COLO829 (cell line): ENCODE measurements at regions not wholly inside any gene's neighbourhood (a gene's known extent, or its start where the extent isn't known, plus 50 kb on each side); places are given as distances from the start of the nearest gene placed in this dataset.

Experiments used
- DNase-seq: peaks from one replicate; pipeline ENCODE4 v3.0.0; 2012; ENCODE audit warnings: low spot score

GRCh38 chr20:50286174-50286511, 95.5 kb downstream of the CEBPB start:
- no peak for DNase-seq

DNA sequence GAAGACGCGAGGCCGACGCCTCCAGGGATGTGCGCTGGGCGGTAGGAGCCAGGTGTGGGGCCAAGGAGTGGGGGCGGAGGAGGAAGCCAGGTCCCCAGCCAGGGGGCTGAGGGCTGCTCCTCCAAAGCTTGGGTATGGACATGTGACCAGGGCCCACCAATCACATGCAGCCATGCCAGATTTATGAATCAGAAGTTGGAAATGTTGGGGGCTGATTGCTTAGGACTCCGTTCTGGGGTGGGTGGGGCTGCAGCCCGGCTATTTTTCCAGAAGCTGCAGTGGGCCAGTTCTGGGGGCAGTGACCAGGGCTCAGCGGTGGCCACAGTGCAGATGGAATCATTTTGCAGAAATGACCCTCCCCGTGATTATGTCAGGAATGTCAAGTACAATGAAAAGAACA, 96.0 kb downstream of the CEBPB start:
- DNase-seq, result no peak

- no peak for DNase-seq
Measured at GRCh38 chr20:50287512-50287911, 96.9 kb downstream of the CEBPB start.

DNA sequence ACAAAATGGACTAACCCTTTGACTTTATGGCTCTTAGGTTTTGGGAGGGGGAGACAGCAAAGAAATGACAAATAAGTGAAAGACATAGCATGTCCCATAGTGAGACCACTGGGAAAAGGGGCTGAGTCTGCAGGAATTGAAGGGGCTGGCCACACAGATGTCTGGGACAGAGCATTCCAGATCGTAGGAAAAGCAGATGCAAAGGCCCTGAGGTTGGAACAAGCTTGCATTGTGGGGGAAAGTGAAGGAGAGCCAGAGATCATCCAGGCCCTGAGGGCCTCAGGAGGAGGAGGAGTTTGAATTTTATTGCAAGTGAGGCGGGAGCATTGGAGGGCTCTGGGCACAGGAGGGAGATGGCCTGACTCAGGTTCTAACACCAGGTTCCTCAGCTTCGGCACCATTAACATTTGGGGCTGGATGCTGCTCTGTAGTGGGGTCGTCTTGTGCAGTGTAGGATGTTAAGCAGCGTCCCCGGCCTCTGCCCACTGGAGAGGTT, 97.5 kb downstream of the CEBPB start:
- no peak for DNase-seq

DNA sequence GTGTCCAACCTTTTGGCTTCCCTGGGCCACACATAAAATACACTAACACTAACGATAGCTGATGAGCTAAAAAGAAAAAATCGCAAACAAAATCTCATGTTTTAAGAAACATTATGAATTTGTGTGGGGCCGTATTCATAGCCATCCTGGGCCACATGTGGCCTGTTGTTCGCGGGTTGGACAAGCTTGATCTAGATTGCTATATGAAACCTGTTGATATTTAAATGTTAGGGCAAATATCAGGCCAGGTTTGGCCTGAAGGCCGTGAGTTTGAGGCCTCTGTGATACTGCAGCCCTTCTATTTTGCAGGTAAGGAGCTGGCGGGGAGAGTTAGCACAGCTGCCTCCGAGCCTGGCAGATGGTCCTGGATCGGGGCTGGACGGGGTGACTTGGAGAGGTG, 99.0 kb downstream of the CEBPB start:
- no peak for DNase-seq

- DNase-seq, result no peak
Measured at GRCh38 chr20:50290112-50290511, 99.5 kb downstream of the CEBPB start.

DNA sequence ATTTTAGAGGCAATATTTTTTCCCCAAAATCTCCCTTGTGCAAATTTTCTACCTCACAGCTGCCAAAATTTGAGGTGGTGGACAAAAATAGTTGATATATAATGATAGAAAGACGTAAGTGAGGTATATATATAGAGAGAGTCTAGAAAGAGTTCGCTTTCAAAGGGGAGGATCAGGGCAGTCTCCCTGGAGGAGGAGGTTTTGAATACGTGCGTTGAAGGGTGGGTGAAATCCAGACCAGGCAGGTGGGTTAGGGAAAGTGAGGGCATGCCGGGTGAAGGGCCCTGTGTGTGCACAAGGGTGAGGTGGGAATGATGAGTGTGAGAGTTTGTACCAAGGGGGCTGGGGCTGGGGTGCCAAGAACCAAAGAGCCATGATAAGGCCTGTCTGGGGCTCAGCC, 100.2 kb downstream of the CEBPB start:
- no peak for DNase-seq

DNA sequence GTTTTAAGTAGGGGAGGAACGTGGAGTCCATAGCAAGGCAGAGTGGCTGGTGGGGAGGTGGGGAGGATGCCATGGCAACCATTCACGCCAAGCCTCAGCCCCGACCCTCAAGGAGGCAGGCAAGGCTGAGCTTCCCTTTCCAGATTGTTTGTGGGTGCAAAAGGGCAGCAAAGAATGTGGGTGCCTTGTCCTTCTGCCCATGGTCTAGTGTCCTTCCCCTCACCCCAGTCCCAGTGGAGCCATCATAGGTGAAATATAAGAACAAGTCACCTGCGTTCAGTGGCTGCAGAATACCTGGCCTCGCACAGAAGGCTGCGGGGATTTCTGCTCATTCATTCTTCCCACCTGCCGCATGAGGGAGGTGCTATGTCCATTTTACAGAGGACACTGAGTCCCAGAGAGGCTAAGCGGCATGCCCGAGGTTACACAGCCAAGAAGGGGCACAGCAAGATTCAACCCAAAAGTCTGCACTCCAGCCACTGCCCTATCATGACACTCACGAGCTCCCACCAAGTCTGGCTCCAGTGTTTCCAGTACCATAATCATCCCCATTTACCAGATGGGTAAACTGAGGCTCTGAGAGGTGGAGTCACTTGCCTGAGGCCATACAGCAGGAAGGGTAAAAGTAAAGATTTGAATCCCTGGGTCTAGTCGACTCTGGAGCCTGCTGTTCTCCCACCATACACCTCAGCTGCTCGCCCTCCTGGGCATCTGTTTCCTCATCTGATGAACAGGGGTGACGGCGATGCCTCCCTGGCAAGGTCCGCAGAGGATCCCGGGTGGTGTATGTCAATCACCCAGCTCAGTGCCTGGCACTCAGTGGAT, 100.8 kb downstream of the CEBPB start:
- no peak for DNase-seq

GRCh38 chr20:50292079-50292590, 101.5 kb downstream of the CEBPB start:
- no peak for DNase-seq

DNA sequence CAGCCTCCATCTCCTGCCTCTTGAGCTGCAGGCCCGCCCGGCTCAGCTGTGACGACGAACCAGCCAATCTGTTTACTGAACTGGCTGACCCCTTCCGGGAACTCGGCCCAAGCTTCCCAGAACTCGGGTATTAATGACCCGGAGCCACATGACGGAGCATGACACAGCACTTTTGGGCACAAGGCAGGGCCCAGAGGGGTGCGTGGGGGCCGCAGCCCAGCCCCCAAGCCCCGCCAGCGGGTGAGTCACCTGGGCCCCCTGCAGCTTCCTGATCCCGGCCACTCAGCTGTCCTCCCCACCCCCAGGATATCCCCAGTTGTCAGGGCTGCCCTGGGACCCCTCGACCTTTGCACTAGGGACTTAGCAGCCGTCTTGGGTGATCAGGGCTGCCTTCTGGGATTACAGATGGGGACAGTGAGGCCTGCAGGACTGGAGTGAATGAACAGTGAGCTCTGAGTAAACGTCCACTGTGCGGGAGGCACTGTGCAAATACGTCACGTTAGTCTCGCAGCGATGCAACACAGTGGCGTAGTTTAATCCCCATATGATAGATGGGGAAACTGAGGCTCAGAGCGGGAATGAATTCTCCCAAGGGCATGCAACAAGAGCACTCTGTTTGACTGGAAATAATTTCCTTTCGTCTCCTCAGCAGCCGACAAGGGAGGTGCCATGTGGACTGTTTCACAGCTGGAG, 102.1 kb downstream of the CEBPB start:
- peak; percentile 34 for DNase-seq

GRCh38 chr20:50293284-50294139, 102.9 kb downstream of the CEBPB start:
- DNase-seq, result no peak

DNA sequence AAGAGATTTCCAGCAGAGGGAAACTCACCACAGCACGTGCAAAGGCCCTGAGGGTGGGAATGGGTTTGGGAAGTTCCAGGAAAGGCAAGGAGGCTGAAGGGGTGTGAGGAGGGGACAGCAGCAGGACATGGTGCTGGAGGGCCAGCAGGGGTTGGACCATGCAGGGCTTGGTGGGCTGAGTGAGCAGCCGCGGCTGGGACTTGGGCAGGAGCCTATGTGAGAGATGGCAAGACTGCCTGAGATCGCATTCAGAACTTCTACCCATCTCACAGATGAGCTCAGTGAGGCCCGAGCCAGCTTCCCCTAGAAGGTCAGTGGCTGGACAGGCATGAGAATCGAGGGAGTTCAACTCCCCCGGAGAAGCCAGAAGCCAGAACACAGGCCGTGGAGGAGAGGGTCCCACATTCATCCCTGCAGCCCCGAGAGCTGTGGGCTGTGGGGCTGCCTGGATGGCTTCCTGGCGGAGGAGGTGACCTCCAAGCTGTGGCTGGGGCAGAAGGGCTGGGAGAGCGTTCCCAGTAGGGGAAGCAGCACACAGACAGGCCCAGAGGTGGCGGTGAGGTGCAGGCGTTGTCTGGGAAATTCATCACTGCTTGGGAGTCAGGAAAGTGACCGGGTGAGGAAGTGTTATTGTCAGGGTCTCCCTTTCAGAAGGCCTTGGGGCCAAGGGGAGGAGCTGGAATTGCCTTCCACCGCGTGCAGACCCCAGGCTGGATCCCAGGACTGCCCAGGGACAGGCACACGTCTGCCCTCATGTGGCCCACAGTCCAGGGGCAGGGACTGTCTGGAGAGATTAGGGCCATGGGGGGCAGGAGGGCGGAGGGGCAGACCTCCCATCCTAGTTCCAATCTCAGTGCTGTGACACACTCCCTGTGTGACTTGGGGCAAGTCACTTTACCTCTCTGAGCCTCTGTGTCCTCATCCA, 103.8 kb downstream of the CEBPB start:
- no peak for DNase-seq

DNA sequence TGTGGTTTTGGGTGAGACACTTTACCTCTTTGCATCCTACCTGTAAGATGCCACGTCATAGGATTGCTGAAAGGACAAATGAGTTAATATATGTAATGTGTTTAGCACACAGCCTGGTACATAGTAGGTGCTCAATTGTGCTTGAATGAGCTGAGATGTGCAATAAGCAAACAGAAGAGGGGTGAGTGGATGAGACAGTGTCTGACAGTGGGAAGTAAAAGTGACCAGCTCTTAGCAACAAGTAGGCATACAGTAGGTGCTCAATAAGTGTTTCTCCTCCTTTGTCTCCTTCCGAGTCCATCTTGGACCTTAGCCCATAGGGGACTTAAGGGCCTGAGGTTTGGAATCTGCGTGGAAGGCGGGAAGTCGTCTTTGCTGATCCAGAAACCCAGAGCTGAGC, 104.7 kb downstream of the CEBPB start:
- no peak for DNase-seq

GRCh38 chr20:50295762-50296449, 105.3 kb downstream of the CEBPB start:
- no peak for DNase-seq

GRCh38 chr20:50296450-50297375, 106.1 kb downstream of the CEBPB start:
- no peak for DNase-seq

DNA sequence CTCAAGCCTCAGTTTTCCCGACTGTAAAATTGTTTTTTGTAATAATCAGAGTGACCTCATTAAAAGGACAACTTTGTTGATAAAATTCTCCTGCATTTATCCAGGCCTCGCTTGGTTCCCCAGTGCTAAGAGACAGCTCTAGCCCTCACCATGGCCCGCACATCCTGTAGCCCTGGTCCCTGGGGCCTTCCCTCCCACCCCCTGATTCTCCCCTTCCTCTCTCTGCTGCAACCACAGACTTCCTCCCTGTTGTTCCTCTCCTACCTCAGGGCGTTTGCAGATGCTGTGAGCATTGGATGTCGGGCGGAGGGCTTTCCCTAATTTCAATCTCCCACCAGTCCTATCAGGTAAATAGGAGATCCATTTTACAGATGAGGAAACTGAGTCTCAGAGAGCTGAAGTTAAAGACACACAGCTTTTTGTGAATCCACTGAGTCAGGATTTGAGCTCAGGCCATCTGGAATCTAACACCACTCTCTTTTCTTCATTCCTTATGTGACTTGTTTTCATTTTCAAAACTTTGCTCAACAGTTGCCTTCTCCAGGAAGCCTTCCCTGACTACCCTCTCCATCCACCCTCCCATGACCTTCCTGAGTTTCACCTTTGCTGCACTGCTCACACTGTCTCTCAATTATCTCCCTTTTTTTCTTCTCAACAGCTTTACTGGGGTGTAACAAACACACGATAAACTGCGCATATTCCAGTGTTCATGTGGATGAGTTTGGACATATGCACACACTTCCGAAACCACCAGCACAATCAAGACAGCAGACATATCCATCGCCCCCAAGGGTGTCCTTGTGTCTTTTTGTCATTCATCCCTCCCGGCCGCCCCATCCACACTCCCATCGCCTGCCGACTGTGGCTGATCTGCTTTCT, 107.1 kb downstream of the CEBPB start:
- no peak for DNase-seq

DNA sequence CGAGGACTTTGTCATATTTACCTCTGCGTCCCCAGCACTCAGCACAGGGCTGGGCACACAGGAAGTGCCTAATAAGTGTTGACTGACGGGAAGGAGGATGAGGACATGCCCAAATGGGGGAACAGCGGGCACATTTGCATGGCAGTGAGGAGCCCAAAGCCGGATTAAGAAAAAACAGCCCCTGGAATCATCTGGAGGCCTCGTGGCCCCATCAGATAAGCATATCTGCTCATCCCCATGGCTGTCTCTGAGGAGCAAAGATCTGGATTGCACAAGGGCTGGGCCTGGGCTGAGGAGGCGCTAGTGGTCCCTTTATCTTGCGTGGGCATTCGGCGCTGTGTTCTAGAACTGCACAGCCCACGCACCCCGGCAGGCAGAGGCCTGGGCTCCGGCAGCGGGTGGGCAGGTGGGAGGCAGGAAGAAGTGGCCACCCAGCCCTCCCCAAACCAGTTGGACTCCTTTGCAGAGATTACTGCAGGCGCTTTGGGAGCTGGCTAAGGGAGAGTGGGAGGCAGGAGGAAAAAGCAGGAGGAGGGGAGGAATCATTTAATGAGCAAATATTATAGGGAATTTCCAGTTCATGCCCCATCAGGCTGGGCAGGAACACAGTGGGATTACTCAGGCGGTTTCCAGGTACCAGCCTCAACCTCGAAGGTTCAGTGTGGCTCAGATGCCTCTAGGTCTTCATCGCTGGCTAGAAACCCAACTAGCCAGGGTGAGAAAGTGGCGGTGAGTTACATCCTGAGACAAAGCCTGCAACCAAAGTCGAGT, 108.1 kb downstream of the CEBPB start:
- no peak for DNase-seq

- DNase-seq, result no peak
Measured at GRCh38 chr20:50299325-50299629, 108.6 kb downstream of the CEBPB start.
